NOMO-1 (cell line): ENCODE measurements at regions not wholly inside any gene's neighbourhood (a gene's known extent, or its start where the extent isn't known, plus 50 kb on each side); places are given as distances from the start of the nearest gene placed in this dataset.
A peak's percentile ranks its signal among the peaks of the same experiment; 100 is the strongest.

Source experiments
- DNase-seq, 2 experiments: peaks; one replicate each; lab custom pipeline; 2025; ENCODE audit not compliant: unreplicated experiment in 2 of 2; lab: John Stamatoyannopoulos, UW

GRCh38 chr9:75604661-75605060 is 285.8 kb upstream of the PCSK5 start:
- peak; percentile 57 to 86 for DNase-seq

- no peak for DNase-seq
Measured at GRCh38 chr9:75607521-75607920, 283.0 kb upstream of the PCSK5 start.

GRCh38 chr9:75609401-75609800 is 281.1 kb upstream of the PCSK5 start:
- no peak for DNase-seq

GRCh38 chr9:75610246-75610645 is 280.2 kb upstream of the PCSK5 start:
- DNase-seq, result no peak

GRCh38 chr9:75612205-75612604 is 278.3 kb upstream of the PCSK5 start:
- DNase-seq, result no peak

- no peak for DNase-seq
Measured at GRCh38 chr9:75612754-75613153, 277.7 kb upstream of the PCSK5 start.

GRCh38 chr9:75615284-75615683 is 275.2 kb upstream of the PCSK5 start:
- no peak for DNase-seq

- no peak for DNase-seq
Measured at GRCh38 chr9:75616052-75616451, 274.4 kb upstream of the PCSK5 start.

GRCh38 chr9:75616841-75617566 is 273.5 kb upstream of the PCSK5 start:
- no peak for DNase-seq

- DNase-seq, result no peak
Measured at GRCh38 chr9:75623462-75623861, 267.0 kb upstream of the PCSK5 start.

GRCh38 chr9:75624998-75625397 is 265.5 kb upstream of the PCSK5 start:
- no peak for DNase-seq

GRCh38 chr9:75626860-75627259 is 263.6 kb upstream of the PCSK5 start:
- DNase-seq, result no peak

GRCh38 chr9:75628952-75629351 is 261.5 kb upstream of the PCSK5 start:
- DNase-seq, result no peak

GRCh38 chr9:75633451-75634057 is 256.9 kb upstream of the PCSK5 start:
- no peak for DNase-seq

- no peak for DNase-seq
Measured at GRCh38 chr9:75636427-75637045, 253.9 kb upstream of the PCSK5 start.

GRCh38 chr9:75639971-75640610 is 250.4 kb upstream of the PCSK5 start:
- no peak for DNase-seq

GRCh38 chr9:75642522-75642921 is 248.0 kb upstream of the PCSK5 start:
- no peak for DNase-seq

GRCh38 chr9:75644649-75645048 is 245.8 kb upstream of the PCSK5 start:
- DNase-seq, result no peak

- no peak for DNase-seq
Measured at GRCh38 chr9:75648034-75648433, 242.4 kb upstream of the PCSK5 start.

- no peak for DNase-seq
Measured at GRCh38 chr9:75649060-75649459, 241.4 kb upstream of the PCSK5 start.

GRCh38 chr9:75651709-75652108 is 238.8 kb upstream of the PCSK5 start:
- no peak for DNase-seq

GRCh38 chr9:75653335-75653734 is 237.1 kb upstream of the PCSK5 start:
- DNase-seq, result no peak
